NCI-H2029 treated with DMSO at 0.1 percent for 48 hours (cell line): ENCODE measurements at regions not wholly inside any gene's neighbourhood (a gene's known extent, or its start where the extent isn't known, plus 50 kb on each side); places are given as distances from the start of the nearest gene placed in this dataset.

Source experiments
- DNase-seq: peaks from one replicate; lab custom pipeline; 2025; lab: John Stamatoyannopoulos, UW

DNA sequence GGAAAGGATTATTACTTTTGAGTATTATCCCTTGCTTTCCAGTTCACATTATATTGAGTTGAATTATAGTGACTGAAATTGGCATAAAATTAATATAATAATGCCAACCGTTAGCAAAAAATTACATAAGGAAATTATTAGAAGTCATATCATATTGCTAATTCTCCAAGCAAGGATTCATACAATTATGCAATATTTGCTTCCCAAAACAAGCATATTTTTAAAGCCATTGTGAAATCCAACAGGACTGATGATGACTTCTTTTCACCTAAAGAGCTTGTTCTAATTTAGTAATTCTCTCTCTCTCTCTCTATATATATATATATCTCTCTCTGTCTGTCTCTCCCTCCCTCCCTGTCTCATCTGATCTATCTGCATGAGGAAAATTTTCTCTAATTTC, 283.5 kb downstream of the DSEL start:
- no peak for DNase-seq

DNA sequence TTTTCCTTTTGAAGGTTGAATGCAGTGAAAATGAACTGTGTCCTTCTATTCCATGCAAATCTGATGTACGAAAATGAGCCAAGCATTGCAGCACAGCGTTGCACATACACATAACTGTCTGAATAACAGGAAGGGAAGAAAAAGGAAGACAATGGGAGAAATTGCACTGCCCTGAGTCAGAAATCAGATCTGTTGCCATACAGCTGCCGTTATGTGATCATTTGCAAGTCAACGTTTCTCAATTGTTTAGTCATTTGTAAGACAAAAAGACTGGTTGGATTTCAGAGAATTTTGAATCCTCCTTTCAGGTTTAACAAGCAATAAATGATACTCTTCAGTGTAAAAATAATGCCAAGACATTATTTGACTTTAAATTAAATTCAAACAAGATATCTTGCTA, 284.1 kb downstream of the DSEL start:
- DNase-seq, result no peak

DNA sequence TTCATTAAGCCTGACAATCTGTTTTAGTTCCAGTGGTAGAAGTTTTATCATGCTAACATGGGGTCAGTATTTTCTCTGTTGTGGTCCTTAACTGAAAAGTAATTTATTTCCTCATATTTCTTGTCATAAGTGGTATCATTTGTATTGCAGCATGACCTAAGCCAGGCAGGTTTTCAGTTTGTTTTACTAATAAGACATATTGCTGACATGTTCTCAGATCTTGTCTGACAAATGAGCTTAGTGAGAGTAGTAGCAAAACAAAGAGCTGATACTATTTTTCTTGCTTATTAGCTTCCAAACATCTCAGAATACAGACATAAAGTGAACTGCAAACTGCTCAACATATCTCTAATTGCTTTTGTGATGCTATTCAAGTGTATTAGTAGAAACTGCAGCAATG, 293.6 kb downstream of the DSEL start:
- no peak for DNase-seq

DNA sequence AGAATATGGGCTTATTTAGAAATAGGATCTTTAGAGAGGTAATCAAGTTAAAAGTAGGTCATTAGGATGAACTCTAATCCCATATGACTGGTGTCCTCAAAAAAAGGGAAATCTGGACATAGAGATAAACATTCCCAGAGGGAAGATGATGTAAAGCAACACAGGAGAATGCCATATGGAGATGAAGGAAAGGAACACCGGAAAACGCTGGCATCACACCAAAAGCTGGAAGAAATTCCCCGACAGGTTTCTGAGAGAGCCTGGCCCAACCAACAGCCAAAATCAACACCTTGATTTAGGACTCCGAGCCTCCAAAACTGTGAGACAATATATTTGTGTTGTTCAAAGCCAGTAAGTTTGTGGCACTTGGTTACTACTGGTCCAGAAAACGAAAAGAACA, 296.7 kb downstream of the DSEL start:
- DNase-seq, result no peak

DNA sequence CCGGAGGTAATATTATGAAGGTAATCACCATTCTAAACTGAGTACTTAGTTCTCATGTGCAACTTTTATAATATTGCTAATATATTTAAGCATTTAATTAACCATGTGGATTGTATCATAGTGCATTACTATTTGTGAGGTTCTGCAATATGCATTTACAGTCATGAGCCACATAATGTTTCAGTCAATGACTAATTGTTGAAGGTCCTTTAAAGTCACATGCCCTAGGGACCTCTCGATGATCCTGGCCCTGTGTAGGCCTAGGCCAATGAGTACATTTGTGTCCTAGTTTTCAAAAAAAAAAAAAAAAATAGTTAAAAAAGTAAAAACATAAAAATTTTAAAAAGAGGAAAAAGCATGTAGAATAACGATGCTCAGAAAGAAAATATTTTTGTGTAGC, 298.0 kb downstream of the DSEL start:
- no peak for DNase-seq

DNA sequence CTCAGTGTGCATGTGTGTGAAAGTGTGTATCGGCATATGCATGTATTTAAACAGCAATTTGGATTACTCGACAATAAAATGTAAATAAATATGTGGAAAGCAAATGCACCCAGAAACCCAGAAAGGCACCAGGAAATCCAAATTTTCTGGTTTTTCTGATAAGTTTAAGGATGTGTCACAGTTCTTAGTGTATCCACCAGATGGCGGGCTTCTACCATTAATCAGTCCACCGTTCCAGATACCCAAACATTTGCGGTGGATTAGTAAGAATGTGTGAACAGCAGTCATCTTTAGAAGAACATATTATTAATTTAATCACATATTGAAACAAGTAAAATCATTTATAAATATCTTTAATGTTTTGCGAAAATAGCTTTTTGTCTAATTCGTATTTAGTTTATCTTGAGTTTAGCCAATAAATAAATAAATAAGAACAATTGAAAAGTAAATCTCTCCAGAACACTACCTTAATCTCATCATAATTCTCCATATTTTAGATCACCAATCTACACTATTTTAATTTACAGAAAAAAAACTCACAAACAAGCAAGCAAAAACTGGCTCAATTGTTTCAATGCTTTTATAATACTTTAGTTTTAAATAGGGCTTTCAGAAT, 298.9 kb downstream of the DSEL start:
- DNase-seq, result no peak

DNA sequence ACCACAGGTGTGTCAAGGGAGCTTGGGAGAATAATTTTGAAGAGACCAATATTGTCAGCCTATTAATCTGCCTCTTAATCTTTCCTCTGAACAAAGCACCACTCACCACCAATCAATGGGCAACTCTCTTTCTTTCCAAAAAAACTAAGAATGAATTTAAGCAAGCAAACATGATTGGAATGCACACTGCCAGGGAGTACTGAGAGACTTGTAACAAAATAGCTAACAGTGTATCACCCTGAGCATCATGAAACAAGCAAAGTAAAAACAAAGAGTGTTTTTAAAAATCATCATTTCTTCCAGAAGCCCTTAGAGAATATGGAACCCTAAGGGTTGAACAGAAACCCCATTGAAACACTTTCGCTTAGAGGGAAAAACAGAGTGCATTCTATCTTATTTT, 299.7 kb downstream of the DSEL start:
- DNase-seq, result no peak

DNA sequence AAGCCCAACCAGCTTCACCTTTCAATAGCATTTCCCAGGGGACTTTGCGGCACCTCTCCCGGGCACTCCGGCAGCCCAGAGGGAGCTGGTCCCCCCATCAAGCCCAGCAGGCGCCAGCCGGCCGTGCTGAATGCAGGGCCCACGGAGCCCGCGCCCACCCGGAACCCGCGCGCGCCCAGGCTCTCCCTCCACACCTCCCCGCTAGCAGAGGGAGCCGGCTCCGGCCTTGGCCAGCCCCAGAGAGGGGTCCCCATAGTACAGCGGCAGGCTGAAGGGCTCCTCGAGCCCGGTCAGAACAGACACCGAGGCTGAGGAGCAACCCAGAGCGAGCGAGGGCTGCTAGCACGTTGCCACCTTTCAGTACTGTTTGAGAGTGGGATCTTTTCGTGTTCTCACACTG, 300.8 kb downstream of the DSEL start:
- DNase-seq, result no peak

DNA sequence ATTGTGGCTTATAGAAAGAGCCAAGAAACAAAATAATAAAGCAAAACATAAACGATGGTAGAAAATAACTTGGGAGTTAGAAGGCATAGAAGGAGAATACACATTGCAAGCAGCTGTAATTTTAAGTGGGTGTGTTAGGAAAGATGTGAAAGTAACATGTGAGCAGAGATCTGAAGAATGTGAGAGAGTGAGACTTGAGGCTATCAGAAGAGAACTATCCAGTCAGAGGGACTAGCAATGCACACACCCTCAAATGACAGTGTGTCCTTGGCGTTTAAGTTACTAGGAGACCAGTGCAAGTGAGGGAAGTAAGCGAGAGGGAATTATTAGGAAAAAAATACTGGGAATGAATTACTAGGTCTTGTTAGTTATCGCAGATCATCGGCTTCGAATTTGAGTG, 304.9 kb downstream of the DSEL start:
- DNase-seq, result no peak

DNA sequence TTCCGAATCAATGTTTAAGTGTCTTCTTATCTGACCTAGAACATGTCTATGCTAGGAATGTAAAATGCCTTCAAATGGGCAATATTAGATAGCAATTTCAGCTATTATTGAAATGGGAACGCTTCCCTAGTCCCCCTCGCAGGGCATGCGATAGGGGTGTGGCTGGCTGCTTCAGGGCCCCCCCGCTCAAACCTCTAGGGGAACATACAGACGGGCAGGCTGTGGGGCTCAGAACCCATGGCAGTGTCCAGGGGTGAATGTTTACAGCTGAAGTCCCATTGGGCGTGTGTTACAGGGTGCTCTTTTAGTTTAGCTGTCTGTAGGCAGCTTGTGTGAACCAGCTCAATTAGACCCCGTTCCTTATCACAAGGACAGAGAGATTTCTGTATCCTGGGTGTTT, 315.9 kb downstream of the DSEL start:
- no peak for DNase-seq

DNA sequence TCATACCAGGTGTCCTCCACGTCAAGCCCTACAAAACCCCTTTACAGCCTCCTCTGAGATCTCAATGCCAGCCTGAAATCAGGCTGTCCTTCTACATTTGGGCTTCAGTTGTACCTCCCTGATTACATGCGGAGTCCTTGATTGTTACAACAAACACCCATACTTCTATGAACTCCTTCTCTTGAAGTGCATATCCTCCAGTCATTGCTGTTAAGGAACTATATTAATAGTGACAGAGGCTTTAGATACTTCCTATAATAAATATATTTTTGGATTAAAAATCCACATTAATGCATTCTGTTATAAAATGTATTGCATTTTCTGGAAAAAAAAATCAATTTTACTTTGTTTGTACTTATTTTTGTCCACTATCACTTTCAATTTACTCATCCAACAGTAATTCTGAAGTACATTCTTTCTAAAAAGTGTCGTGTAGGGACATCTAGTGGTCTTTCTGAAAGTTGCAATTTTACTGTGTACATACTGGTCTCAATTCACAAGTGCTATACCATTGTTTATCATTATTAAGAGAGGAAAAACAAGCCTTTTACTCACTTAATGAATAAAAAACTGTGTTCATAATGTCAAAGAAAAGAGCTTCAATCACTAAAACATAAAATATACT, 316.4 kb downstream of the DSEL start:
- DNase-seq, result no peak

DNA sequence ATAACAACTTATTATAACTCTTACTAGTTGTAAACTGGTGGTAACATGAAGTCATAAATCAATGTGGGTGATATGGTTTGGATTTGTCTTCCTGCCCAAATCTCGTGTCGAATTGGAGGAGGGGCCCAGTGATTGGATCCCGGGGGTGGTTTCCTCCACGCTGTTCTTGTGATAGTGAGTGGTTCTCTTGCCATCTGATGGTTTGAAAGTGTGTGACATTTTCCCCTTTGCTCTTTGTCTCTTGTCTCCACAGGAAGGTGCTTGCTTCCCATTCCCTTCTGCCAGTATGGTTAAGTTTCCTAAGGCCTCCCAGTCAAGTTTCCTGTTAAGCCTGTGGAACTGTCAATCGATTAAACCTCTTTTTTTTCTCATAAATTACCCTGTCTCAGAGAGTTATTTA, 321.6 kb downstream of the DSEL start:
- no peak for DNase-seq

DNA sequence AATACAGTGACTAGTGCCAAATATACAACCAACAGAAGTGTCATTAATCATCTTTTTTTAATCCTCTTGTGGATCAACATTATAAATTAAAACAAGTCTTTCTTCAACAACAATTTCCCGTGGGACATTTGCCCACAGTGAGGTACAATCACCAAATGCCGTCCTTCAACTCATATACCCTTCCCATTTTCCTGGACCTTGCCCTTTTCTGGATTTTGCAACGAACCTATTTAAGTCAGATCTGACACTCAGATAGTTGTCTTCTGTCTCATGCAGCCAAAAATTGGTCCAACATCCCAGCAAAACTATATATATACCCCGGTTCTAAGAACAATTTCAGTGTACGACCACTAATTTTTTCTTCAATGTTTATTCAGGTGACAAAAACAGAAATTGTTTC, 324.0 kb downstream of the DSEL start:
- DNase-seq, result no peak

DNA sequence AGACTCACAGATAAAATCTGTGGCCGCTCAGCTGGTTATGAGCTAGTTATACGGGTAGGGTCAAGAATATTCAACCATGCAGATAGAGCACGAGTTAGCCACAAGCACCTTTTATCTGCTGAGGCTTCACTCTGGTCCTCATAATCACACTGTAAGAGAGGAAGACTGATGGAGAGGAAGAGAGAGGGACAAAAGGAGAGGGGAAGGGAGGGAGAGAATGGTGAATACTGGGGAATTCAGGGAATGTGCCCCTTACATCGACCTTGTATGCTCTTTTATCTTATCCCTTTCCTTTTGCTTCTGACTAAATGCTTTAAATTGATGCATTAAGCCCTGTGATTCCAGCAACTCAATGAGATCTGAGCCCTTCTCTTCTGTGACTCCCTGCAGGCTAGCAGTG, 333.1 kb downstream of the DSEL start:
- no peak for DNase-seq

DNA sequence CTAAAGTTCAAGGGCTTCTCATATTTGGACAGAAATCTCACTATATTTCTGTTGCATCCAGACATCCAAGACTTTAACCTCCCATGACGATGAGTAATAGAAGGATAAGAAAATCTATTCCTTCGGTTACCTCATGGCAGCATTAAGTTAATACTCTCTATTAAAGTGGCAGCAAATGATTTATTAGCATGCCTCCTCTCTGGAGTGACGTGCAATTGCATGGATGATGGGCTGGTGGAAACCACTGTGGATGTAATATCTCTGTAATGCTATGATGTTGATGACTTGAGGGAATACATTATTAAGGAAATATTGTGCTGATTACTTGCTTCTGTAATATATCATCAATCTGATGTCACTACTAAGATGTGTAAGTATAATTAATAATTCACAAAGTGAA, 336.8 kb downstream of the DSEL start:
- DNase-seq, result no peak

DNA sequence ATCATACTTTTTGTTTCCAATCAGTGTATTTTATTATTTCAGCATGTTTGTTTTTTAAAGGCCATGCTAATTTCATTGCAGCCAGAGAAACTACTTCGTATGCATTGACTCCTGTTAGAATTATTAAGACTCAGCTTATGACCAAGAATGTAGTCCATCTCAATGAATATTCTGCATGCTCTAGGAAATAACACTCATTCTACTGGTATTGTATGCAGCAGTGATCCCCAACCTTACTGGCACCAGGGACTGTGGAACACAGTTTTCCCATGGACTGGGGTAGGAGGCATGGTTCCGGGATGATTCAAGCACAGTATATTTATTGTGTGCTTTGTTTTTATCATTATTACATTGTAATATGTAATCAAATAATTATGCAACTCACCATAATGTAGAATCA, 356.9 kb downstream of the DSEL start:
- DNase-seq, result no peak

DNA sequence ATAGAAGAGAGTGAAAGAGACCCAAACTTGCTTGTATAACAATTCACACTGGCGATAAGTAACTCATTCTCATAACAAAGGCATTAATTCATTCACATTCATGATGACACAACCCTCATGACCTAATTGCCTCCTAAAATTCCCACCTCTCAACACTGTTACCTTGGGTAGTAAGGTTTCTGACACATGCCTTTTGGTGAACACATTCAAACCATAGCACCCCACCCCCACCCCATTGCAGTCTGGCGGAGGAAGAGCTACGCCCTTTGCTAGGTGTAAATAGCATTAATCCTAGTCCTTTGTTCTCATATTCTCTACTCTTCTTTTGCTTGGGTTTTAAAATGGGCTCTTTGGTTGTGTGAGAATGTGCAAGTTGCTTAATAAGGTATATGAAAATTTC, 361.5 kb downstream of the DSEL start:
- no peak for DNase-seq

DNA sequence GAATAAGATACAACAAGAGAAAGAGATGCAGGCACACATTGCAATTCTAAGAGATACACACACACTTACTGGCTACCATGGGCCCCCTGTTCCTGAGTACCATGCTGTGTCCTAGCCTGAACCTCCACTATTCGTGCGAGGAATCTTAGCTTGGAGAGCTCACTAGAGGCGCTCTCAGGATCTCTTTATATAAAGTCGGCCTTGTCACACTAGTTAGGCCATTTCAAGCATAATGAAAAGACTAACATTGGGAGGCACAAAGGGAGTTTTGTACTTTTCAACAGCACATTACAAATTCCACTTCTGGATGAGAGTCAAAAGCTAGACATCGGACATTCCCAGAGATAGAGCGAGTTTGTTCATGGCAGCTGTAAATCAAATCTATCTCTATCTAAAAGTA, 365.2 kb downstream of the DSEL start:
- DNase-seq, result no peak

DNA sequence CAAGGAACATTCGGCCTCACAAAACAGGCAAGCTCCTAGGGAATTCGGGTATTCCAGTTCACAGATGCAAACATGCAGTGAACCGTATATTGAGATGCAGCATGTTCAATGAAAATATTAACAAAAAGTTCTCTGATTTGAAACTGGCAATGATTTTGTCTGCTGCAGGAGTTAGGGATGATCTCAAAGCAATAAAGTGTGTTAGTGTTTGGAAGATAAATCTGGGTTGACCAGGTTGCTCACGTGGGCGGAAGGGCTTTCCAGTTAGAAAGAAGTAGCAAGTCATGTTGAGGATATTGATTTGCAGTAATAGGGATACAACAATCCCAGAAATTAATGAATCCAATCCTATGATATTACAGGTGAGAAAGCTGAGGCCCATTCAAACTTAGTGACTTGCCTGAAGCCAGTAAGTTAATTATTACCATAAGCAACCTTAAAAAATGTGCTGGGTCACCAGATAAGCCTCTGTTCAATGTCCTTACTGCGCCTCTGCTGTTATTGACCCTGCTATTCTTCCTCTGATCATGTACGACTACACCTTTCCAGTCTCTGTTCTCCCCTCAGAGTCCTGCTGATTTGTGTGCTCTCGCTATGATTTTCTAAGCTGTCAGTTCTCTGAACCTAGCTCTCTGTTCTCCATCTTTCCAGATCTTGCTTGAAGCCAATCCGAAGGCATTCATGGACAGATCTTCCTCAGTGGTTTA, 370.8 kb downstream of the DSEL start:
- DNase-seq, result no peak

DNA sequence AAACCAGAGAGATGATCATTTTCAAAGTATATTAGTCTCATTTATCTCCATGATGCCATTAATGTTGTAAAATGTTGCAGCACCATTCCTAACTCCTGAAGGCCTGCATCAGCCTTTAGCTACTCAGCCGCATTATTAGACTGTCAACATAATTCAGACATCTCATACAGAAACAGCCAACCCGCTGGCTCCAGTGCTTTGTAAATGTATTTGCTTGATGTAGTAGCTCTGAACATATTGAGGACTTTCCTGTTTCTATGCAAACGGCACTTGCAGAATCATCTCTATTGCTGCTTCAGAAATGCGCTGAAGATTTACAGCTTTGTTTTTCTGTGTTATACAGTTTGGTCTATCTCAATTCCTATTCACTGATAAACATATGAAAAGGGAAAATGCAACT, 372.2 kb downstream of the DSEL start:
- no peak for DNase-seq

DNA sequence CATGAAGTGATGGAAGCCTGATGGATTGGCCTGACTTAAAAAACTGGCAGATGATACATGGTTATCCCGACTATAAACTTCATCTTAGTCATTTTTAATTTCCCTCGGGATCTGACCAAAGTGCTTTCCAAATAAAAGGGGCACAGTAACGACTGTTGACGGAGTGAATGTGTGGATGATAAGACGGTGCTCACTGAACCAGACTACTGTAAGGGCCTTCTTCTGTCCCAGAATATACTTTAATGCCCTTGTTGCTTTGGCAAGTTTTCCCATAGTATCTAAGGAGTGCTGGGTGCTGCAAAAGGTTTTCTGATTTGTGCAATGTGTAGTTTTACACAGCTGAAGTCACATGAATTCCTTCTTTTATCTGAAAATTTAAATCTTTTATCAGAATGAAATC, 373.5 kb downstream of the DSEL start:
- DNase-seq, result no peak

DNA sequence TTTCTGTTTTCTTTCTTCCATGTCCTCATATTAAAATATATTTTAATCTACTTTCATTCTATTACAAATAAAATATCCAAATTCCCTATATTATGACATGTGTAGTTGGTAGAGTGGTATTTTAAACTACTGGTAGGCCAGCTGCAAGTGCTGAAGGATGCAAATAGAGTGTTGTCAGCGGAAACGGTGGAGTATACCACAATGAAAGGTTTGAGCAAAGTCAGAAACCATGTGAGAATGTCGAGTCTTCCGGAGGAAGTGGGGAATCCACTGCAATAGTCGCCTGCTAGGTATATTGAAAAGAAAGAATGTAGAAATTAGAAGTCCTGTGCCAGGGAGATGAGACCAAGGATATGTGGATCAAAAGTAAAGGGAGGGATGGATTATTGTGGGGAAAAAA, 373.9 kb downstream of the DSEL start:
- DNase-seq, result no peak

DNA sequence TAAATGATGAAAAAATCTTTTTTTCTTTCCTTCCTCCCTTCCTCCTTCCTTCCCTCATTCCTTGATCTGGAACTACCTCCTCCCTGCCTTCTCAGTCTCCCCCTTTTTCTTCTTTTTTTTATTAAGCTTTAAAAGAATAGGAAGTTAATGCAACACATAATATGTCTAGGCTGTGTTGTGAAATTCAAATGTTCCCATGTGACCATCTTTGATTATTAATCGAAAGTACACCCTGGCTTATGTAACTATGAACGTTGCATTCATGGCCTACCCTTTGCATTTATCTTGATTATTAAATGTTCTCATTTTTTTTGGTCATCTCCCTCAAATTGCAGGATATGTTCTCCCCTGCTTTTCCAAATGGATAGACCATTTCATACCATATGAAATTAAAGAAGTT, 376.0 kb downstream of the DSEL start:
- no peak for DNase-seq

DNA sequence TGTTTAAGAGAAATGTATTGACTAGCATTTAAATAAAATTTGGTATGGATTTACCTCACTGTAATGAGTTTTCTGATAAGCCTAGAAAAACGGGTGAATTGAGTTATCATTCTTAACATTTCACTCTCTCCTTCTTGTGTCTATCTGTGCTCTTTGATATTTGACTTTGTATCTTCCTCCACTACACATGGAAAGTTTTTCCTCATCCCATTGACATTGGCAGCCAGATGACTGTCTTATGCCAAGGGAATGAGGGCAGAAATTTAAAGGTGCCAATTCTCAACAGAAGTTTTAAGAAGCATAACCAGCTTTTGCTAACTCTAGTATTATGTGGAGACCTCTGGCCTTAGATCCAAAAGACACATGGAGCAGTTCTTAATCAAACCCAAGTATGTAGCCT, 376.6 kb downstream of the DSEL start:
- DNase-seq, result no peak
